ENCODE measurements at regions not wholly inside any gene's neighbourhood (a gene's known extent, or its start where the extent isn't known, plus 50 kb on each side); places are given as distances from the start of the nearest gene placed in this dataset.

DNA sequence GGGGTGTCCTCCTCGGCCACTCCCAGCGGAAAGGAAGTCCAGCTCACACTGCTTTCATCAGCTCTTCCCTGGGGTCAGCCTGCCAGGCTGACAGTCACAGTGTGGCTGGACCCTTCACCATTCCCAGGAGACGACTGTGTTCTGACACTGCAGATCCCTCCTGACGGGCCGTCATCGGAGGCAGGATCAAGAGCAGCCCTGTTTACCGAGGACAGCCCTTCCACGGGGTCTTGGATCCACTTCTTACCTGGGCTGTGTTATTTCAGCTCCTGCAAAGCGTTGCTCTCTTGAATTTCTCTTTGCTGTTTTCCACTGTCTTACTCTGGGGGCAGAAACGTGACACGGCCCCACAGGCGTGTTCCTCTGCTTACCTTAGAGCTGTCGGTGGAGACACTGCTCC lies 149.9 kb upstream of the SOX1 start:
- DNase-seq (ENCODE audit: low read depth, low spot score), result no peak
- Histone ChIP-seq H3K4me2 (ENCODE audit: control insufficient read depth, insufficient read depth) (no peak overlapping the region), H3K9me3 (replicated peaks; ENCODE audit: control insufficient read depth, insufficient read depth, low read length) (no peaks in the 10 kb centered on the region), H3K36me3 (ENCODE audit: control insufficient read depth in 2 of 2, insufficient read depth in 2 of 2, low read length in 1 of 2) (no peaks in the 10 kb centered on the region), H3K4me1 (ENCODE audit: control insufficient read depth, insufficient read depth, low read length) (no peaks in the 10 kb centered on the region), H3K27ac (ENCODE audit: control insufficient read depth, insufficient read depth) (no peak overlapping the region), H3K4me3 (no peak overlapping the region), H4K20me1 (ENCODE audit: control insufficient read depth, insufficient read depth) (no peaks in the 10 kb centered on the region), H3K27me3 (replicated peaks in 1 of 2; ENCODE audit: control insufficient read depth in 2 of 2, insufficient read depth in 2 of 2, low read length in 1 of 2) (no peaks in the 10 kb centered on the region), H3K79me2 (ENCODE audit: control insufficient read depth, insufficient read depth, low read length) (no peaks in the 10 kb centered on the region), H2AFZ (ENCODE audit: control insufficient read depth, low read depth, low read length) (no peak overlapping the region), H3K9ac (ENCODE audit: control insufficient read depth, insufficient read depth, low read length) (no peak overlapping the region)
- TF ChIP-seq SUPT20H (IDR thresholded peaks at IDR 0.05; ENCODE audit: borderline replicate concordance, control insufficient read depth, low read depth, low read length), result no peak
- no peak for TF ChIP-seq BHLHE40 (IDR thresholded peaks at IDR 0.05; ENCODE audit: borderline replicate concordance in 1 of 2, low read depth in 2 of 2, low read length in 1 of 2)
- TF ChIP-seq KAT2A (conservative IDR thresholded peaks at IDR 0.05; ENCODE audit: control insufficient read depth, low read depth, low read length), result no peak
- TF ChIP-seq SIN3A (IDR thresholded peaks at IDR 0.05; ENCODE audit: low read depth, low read length), result no peak
- TF ChIP-seq STAT1 (conservative IDR thresholded peaks at IDR 0.05), result no peak
- TF ChIP-seq ESRRA (IDR thresholded peaks at IDR 0.05; ENCODE audit: low read length), result no peak
- no peak for TF ChIP-seq STAT3 (IDR thresholded peaks at IDR 0.05; ENCODE audit: low read depth, low read length)
- TF ChIP-seq CBX3 (IDR thresholded peaks at IDR 0.05; ENCODE audit: borderline replicate concordance, low read depth), result no peak
- TF ChIP-seq, protein P1, sequence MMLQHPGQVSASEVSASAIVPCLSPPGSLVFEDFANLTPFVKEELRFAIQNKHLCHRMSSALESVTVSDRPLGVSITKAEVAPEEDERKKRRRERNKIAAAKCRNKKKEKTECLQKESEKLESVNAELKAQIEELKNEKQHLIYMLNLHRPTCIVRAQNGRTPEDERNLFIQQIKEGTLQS (IDR thresholded peaks at IDR 0.05; ENCODE audit: borderline replicate concordance, extremely low read depth, low read depth, low read length), result no peak
- no peak for TF ChIP-seq SMAD1 (IDR thresholded peaks at IDR 0.05; ENCODE audit: low read depth, partially characterized antibody)
- TF ChIP-seq IKZF1 (conservative IDR thresholded peaks at IDR 0.05), result no peak
- TF ChIP-seq, protein P2, sequence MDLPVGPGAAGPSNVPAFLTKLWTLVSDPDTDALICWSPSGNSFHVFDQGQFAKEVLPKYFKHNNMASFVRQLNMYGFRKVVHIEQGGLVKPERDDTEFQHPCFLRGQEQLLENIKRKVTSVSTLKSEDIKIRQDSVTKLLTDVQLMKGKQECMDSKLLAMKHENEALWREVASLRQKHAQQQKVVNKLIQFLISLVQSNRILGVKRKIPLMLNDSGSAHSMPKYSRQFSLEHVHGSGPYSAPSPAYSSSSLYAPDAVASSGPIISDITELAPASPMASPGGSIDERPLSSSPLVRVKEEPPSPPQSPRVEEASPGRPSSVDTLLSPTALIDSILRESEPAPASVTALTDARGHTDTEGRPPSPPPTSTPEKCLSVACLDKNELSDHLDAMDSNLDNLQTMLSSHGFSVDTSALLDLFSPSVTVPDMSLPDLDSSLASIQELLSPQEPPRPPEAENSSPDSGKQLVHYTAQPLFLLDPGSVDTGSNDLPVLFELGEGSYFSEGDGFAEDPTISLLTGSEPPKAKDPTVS (IDR thresholded peaks at IDR 0.05; ENCODE audit: low read depth, low read length), result no peak
- no peak for TF ChIP-seq KLF5 (IDR thresholded peaks at IDR 0.05; ENCODE audit: partially characterized antibody)
- TF ChIP-seq HDAC6 (IDR thresholded peaks at IDR 0.05; ENCODE audit: unreplicated experiment), result no peak
- TF ChIP-seq, protein P3, sequence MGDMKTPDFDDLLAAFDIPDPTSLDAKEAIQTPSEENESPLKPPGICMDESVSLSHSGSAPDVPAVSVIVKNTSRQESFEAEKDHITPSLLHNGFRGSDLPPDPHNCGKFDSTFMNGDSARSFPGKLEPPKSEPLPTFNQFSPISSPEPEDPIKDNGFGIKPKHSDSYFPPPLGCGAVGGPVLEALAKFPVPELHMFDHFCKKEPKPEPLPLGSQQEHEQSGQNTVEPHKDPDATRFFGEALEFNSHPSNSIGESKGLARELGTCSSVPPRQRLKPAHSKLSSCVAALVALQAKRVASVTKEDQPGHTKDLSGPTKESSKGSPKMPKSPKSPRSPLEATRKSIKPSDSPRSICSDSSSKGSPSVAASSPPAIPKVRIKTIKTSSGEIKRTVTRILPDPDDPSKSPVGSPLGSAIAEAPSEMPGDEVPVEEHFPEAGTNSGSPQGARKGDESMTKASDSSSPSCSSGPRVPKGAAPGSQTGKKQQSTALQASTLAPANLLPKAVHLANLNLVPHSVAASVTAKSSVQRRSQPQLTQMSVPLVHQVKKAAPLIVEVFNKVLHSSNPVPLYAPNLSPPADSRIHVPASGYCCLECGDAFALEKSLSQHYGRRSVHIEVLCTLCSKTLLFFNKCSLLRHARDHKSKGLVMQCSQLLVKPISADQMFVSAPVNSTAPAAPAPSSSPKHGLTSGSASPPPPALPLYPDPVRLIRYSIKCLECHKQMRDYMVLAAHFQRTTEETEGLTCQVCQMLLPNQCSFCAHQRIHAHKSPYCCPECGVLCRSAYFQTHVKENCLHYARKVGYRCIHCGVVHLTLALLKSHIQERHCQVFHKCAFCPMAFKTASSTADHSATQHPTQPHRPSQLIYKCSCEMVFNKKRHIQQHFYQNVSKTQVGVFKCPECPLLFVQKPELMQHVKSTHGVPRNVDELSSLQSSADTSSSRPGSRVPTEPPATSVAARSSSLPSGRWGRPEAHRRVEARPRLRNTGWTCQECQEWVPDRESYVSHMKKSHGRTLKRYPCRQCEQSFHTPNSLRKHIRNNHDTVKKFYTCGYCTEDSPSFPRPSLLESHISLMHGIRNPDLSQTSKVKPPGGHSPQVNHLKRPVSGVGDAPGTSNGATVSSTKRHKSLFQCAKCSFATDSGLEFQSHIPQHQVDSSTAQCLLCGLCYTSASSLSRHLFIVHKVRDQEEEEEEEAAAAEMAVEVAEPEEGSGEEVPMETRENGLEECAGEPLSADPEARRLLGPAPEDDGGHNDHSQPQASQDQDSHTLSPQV (IDR thresholded peaks at IDR 0.05), result no peak
- RAD21 ChIA-PET (ENCODE audit: unreplicated experiment), result no interaction called here
- FAIRE-seq, result no peak
- CTCF ChIA-PET, result no interaction called here
- no peak for ATAC-seq
- in situ Hi-C loops (cut with MboI) (no loop called here), intact Hi-C loops (cut with micrococcal nuclease; ENCODE audit: unreplicated experiment) (no loop called here)
- WGBS (ENCODE audit: insufficient coverage, insufficient replicate concordance, low lambda C conversion rate, missing lambda C conversion rate), result 38% methylated on average over 13 of the region's 13 CpGs
- POLR2A ChIA-PET, result no interaction called here
- SMC1A ChIA-PET (ENCODE audit: uncharacterized antibody, unreplicated experiment), result no interaction called here
- no TSS peak for BruUV-seq (replicated peaks)

Measured in GM12878 (cell line).